Fibroblast of lung (primary cell): ENCODE measurements at regions not wholly inside any gene's neighbourhood (a gene's known extent, or its start where the extent isn't known, plus 50 kb on each side); places are given as distances from the start of the nearest gene placed in this dataset.

Experiments
- CTCF ChIP-seq, 2 donors: IDR thresholded peaks in 1 of 2; conservative IDR thresholded peaks in 1 of 2; 1 replicate in 1 of 2; 2 replicates in 1 of 2; pipeline ENCODE4 v1.5.1; 2011 to 2012; ENCODE audit warnings: low read length in 2 of 2, control low read depth in 1 of 2, inconsistent platforms in 1 of 2, low read depth in 1 of 2, mild to moderate bottlenecking in 1 of 2
- EZH2 ChIP-seq: IDR thresholded peaks from 2 replicates; pipeline ENCODE4 v1.5.1; 2012; ENCODE audit warnings: low read length, control low read depth, mild to moderate bottlenecking; ENCODE audit errors: missing control alignments

GRCh38 chr11:130671801-130672700 lies 223.6 kb downstream of the ADAMTS15 start:
- TF ChIP-seq EZH2 (no peak), CTCF (conservative IDR thresholded peaks at IDR 0.05 in 1 of 2, IDR thresholded peaks at IDR 0.05 in 1 of 2; ENCODE audit: low read depth in 1 of 2, low read length in 2 of 2) (no peak)
